ENCODE measurements at regions not wholly inside any gene's neighbourhood (a gene's known extent, or its start where the extent isn't known, plus 50 kb on each side); places are given as distances from the start of the nearest gene placed in this dataset.
"Not testable (repeated sequence)": the region's sequence is repeated elsewhere in the genome, so short reads cannot be mapped to it uniquely, and the experiment has no call there.

- DNase-seq: no peak
Observed at GRCh38 chr14:43143106-43143505, 1364.0 kb downstream of the FSCB start.

GRCh38 chr14:43141636-43142191 is 1365.4 kb downstream of the FSCB start:
- no peak for DNase-seq

GRCh38 chr14:43140453-43140852 is 1366.6 kb downstream of the FSCB start:
- no peak for DNase-seq

GRCh38 chr14:43135877-43136411 is 1371.1 kb downstream of the FSCB start:
- DNase-seq: no peak

GRCh38 chr14:43132441-43132840 is 1374.6 kb downstream of the FSCB start:
- no peak for DNase-seq

GRCh38 chr14:43128429-43128828 is 1378.7 kb downstream of the FSCB start:
- DNase-seq: not testable (repeated sequence)

- not testable (repeated sequence) for DNase-seq
Observed at GRCh38 chr14:43127874-43128273, 1379.2 kb downstream of the FSCB start.

- no peak for DNase-seq
Observed at GRCh38 chr14:43123544-43123943, 1383.5 kb downstream of the FSCB start.

- no peak for DNase-seq
Observed at GRCh38 chr14:43119672-43120071, 1387.4 kb downstream of the FSCB start.

GRCh38 chr14:43116341-43116740 is 1390.7 kb downstream of the FSCB start:
- no peak for DNase-seq

GRCh38 chr14:43105305-43105704 is 1401.8 kb downstream of the FSCB start:
- no peak for DNase-seq

GRCh38 chr14:43090380-43090779 is 1416.7 kb downstream of the FSCB start:
- no peak for DNase-seq

- DNase-seq: no peak
Observed at GRCh38 chr14:43087666-43088065, 1419.4 kb downstream of the FSCB start.

- no peak for DNase-seq
Observed at GRCh38 chr14:43085819-43086218, 1421.3 kb downstream of the FSCB start.

GRCh38 chr14:43067372-43067771 is 1439.7 kb downstream of the FSCB start:
- DNase-seq: not testable (repeated sequence)

GRCh38 chr14:43056106-43056505 is 1449.4 kb downstream of the LRFN5 start:
- DNase-seq: no peak

- no peak for DNase-seq
Observed at GRCh38 chr14:43052897-43053296, 1446.2 kb downstream of the LRFN5 start.

- DNase-seq: no peak
Observed at GRCh38 chr14:43043850-43044249, 1437.2 kb downstream of the LRFN5 start.

GRCh38 chr14:43042408-43042807 is 1435.7 kb downstream of the LRFN5 start:
- DNase-seq: no peak

- no peak for DNase-seq
Observed at GRCh38 chr14:43041976-43042375, 1435.3 kb downstream of the LRFN5 start.

GRCh38 chr14:43041207-43041606 is 1434.5 kb downstream of the LRFN5 start:
- DNase-seq: no peak

- no peak for DNase-seq
Observed at GRCh38 chr14:43039881-43040280, 1433.2 kb downstream of the LRFN5 start.

GRCh38 chr14:43031598-43031997 is 1424.9 kb downstream of the LRFN5 start:
- no peak for DNase-seq

- DNase-seq: no peak
Observed at GRCh38 chr14:43022094-43022800, 1415.6 kb downstream of the LRFN5 start.

GRCh38 chr14:43019826-43020225 is 1413.2 kb downstream of the LRFN5 start:
- DNase-seq: no peak

All from activated CD4-positive, alpha-beta T cell treated with anti-CD3 and anti-CD28 coated beads, Interleukin-2, Interleukin-6, amounts not matched to agents 100 ng/mL and 50 ng/mL, durations not matched to agents 16 hours and 8 hours (primary cell).